Activated T-cell treated with anti-CD3 and anti-CD28 coated beads for 24 hours (primary cell): ENCODE measurements at regions not wholly inside any gene's neighbourhood (a gene's known extent, or its start where the extent isn't known, plus 50 kb on each side); places are given as distances from the start of the nearest gene placed in this dataset.
"Not testable (repeated sequence)": the region's sequence is repeated elsewhere in the genome, so short reads cannot be mapped to it uniquely, and the experiment has no call there.

Source experiments
- DNase-seq: peaks from one replicate; pipeline ENCODE4 v3.0.0-alpha.2; 2020; ENCODE audit warnings: low read depth

DNA sequence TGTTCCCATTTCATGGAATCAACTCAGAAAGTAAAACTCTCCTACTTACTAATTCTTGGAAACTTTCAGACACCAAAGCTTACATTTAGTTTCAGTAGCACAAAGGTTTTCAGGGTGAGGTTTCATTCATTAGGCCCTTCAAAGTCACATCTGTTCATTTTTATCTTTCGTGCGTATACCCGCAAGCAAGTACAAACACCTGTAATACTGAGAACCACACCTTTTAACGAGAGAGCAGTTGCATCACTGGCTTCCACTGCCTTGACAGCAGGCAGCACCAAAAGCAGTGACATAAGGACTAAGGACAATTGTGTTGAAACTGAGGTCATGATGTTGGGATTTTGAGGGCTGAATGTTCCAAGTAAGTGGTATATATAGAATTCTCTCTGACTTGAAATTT is 60.5 kb downstream of the GOLGA6L22 start:
- DNase-seq, result not testable (repeated sequence)

DNA sequence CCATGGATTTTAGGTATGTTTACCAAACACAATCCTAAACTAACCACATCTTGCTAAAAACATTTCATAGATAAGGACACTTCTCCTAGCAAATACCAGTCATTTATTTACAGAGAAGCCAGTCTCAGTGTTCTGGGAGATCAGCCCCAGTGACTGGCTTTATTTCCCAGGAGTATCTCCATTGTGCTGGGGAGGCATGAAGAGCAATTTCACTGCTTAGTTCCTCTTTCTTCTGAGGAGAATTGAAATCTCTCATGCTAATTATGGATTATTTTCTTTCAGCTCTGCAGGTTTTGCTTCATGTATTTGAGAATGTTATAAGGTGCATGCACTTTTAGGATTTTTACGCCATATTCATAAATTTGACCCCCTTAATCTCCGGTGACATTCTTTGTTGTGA is 67.8 kb downstream of the GOLGA6L22 start:
- DNase-seq, result not testable (repeated sequence)

DNA sequence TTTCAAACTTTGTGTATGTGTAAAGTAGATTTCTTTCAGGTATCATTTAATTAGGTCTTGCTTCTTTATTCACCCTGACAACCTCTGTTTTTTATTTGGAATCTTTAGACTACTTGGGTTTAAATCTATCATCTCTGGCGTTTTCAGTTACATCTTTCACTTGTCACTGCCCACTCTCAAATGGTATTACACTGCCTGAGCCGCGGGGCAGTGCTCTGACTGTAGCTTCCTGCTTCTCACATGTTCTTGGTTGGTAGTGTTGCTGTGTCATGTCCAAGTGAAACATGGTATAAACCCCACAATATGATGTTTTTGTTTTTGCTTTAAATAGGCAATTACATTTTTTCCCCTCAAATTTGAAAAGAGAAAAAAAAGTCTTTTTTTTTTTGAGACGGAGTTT is 68.3 kb downstream of the GOLGA6L22 start:
- DNase-seq, result not testable (repeated sequence)

DNA sequence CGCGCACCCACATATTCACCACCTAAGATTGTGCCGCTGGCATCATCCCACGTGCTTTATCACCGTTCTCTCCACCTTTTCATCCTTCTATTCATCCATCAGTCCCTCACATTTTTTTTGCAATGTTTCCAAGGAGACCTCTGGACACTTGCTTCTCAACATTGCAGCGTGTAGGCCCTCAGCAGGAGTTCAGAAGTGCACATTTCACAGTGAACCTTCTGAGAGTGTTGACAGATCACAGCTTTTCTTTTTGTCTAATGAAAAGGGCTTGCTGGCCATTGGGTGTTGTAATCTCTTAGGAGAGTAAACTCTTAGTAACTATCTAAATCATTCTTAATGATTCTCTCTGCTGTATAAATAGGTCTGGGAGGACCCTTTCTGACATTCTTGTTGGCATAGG is 70.5 kb downstream of the GOLGA6L22 start:
- not testable (repeated sequence) for DNase-seq

DNA sequence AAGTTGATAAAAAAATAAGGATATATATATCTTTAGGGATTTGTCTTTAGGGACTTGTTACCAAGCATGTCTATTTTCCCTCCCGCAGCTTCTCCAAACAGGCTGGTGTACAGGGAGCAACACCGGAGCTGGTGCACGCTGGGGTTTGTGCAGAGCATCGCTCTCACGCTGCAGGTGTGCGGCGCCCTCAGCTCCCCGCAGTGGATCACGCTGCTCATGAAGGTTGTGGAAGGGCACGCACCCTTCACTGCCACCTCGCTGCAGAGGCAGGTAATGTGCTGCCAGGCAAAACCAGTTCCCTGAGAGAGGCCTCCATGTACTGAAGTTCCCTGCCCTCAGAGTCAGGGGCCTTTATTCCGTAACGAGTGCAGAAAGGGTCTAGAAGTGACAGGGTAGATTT is 101.0 kb downstream of the GOLGA6L22 start:
- DNase-seq, result not testable (repeated sequence)

DNA sequence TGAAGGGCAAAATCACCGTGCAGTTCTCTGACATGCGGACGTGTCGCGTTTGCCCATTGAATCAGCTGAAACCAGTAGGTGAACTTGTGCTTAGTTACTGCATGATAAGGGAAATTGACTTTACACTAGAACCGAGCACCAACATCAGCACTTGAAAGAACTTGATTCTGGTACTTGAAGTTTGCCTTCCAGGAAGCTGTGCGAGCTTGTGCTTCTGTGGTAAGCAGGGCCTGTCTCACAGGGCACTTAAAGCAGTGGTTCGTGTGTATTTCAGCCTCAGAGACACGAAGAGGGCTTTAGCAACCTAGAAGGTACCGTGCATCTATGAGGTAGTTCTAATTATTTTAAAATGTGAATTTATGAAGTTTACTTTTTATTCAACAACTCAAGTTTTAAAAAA is 103.0 kb downstream of the GOLGA6L22 start:
- DNase-seq, result not testable (repeated sequence)

DNA sequence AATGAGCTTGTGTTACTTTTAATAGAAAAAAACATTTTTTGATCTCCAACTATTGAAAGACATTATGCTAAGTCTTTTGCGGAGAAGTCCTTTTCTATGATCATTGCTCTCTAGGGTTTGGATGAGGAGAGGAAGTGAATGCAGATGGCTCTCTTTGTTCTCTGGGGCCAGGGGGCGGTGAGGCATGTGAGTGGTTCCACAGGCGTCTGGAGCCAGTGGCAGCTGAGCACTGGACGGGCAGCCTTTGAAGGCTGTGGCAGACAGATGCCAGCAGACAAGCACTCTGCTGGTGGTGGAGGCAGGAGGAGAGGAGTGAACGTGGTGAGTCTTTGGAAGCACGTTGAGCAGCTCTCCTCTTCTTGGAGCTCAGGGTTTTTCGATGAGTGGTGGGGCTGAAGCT is 107.8 kb downstream of the GOLGA6L22 start:
- DNase-seq, result not testable (repeated sequence)

DNA sequence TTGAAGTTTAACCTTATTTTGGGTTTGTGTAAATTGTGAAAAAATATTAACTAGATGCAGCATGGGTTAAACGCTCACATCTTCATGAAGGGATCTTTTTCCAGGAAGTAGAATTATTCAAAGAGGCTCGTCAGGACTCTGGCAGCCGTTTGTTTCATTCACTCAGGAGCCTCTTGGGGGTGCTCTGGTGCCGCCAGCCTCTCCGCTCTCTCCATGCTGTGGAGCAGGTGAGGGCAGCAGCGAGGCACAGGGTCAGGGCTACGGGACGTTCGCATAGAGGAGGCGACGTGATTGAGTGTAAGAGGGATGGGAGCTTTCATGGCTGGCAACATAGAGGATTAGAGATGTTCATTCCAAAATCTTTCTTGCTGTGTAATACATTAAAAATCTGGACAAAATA is 110.8 kb downstream of the GOLGA6L22 start:
- not testable (repeated sequence) for DNase-seq

DNA sequence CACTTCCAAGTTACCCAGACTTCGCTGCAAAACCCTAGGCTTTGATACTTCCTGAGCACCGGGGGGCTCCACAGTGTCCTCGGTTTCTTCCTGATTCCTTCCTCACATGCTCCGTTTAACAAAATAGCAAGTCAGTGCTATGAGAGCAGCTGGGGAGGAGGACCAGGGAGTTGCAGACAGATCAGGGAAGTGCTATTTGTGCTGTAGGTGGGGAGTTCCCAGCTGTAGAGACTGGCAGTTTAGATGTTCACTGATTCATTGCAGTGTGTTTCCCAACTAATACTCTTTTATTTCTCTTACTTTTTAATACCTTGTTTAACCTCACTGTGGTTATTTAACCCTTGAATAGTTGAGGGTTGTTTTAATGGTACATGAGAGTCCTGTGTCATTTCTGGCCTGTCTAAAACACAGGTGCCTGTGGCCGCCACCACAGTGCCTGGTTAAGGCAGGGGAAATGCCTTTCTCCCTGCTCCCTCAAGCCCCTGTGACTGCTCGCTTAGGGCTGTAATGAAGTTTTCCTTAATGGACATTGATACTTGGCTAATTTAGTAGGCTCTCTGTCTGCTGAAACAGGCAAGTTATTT is 113.5 kb downstream of the GOLGA6L22 start:
- not testable (repeated sequence) for DNase-seq

DNA sequence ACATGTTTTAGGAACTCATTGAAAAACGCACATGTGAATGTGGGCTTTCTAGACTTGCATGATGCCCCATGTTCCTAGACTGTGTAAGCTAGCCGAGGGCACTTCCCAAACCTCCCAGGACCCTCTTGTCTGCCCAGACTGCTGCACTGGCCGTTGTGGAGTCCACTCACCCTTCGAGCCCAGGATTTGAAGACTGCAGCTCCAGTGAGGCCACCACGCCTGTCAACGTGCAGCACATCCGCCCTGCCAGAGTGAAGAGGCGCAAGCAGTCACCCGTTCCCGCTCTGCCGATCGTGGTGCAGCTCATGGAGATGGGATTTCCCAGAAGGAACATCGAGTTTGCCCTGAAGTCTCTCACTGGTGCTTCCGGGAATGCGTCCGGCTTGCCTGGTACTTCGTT is 114.1 kb downstream of the GOLGA6L22 start:
- not testable (repeated sequence) for DNase-seq

DNA sequence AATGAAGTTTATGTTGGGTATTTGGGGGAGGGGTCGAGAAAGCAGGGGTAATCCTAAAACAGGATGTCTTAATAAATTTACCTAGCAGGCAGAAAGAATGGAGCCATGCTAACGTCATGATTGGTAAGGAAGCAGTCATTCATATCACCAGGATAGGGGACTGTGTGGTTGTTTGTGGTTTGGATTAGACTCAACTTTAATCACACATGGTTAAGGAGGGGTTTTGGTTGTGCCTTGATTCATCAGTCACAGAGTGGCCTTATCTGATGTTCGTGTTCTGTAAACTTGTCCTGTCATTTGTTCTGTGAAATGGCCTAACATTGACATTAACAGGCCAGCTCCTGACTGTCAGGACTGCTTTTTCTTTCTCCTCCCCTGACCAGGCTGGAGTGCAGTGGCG is 119.1 kb downstream of the GOLGA6L22 start:
- not testable (repeated sequence) for DNase-seq

DNA sequence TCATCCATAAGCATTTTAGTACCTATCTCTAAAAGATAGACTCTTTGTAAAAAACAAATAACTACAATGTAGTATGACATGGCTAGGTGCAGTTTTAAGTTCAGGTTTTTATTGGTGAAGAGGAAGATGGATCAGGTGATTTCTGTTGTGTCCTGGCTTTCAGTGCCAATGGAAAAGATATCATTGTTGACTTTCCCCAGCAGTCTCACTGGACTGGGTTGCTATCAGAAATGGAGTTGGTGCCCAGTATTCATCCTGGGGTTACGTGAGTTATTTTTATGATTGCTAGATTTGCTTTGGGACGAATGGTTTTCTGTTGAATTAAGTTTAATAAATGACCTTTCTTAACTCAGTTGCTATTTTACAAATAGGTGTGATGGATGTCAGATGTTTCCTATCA is 120.5 kb downstream of the GOLGA6L22 start:
- not testable (repeated sequence) for DNase-seq

DNA sequence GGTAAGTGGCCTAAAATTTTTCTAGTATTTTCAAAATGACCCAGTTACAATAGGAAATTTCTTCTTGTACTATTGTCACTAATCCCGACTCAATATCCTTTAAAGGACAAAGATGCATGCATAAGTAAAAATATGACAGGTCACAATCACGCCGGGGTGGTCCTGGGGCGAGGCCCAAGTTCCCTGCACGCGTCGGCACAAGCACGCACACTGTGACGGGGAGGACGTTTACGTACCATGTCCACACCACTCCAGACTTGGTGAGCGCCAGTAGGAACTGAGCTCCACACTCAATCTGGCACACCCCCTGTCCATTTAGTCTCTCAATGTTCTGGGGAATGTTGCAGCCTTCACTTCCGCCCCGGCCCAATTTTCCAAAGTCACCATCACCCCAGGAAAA is 128.7 kb downstream of the GOLGA6L22 start:
- not testable (repeated sequence) for DNase-seq

DNA sequence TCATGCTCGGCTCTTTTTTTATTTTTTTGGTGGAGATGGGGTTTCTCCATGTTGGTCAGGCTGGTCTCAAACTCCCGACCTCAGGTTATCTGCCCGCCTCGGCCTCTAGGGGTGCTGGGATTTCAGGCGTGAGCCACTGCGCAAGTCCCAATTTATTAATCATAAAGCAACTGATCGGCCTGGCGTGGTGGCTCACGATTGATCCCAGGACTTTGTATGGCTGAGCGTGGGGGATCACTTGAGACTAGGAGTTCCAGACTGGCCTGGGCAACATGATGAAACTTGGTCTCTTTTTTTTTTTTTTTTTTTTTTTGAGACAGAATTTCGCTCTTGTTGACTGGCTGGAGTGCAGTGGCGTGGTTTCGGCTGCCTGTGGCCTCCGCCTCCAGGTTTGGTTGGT is 139.8 kb downstream of the GOLGA6L22 start:
- not testable (repeated sequence) for DNase-seq

DNA sequence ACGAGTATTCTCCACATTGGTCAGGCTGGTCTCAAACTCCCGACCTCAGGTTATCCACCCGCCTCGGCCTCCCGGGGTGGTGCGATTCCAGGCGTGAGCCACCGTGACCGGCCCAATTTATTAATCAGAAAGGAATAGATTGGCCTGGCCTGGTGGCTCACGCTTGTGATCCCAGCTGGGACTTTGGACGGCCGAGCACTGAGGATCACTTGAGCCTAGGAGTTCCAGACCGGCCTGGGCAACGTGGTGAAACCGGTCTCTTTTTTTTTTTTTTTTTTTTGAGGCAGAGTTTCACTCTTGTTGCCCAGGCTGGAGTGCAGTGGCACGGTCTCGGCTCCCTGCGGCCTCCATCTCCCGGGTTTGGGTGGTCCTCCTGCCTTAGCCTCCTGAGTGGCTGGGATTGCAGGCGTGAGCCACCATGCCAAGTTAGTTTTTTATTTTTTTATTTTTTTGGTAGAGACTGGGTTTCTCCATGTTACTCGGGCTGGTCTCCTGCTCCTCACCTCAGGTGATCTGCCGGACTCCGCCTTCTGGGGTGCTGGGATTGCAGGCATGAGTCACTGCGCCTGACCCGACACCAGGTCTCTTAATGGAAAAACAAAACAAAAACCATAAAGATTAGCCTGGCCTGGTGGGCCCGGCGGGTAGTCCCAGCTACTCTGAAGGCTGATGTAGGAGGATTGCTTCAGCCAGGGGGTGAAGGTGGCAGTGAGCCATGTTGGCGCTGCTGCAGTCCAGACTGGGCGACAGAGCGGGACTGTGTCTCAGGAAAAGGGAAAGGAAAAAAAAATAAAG is 141.0 kb downstream of the GOLGA6L22 start:
- not testable (repeated sequence) for DNase-seq

DNA sequence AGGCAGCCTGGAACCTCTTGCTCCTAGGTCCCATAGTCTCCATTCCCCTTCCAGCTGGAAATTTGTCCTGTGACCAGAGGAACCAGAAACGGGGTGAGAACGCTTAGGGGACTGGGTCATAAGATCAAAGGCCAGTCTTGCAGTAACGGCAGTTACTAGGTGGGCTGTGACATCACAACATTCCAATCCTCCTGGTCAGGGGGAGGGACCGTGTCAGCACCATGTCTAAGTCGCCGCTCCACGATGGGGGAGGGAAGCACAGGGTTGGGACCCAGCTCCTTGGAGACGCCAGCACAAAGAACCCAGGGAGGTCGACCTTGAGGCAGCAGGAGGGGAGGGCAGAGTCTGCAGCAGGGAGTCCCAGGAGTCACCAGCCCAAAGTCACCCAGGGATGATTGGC is 158.3 kb downstream of the GOLGA6L22 start:
- not testable (repeated sequence) for DNase-seq

DNA sequence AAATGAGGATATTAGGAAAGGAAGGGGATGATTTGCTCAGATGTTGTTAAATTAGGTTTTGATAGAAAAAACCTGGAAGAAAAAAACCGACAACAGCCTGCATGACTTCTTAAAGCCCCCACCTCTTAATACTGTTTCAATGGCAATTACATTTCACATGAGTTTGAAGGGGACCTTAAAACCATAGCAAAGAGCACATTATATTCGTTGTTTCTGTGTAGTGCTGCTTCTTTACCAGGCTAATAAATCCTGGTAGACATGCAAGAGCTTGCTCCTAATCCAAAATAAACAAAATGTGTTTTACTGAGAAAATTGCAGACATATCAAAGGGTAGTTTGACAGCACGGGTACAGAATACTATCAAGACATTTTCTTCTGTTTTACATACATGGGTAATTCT is 154.7 kb upstream of the NIPA1 start:
- not testable (repeated sequence) for DNase-seq

DNA sequence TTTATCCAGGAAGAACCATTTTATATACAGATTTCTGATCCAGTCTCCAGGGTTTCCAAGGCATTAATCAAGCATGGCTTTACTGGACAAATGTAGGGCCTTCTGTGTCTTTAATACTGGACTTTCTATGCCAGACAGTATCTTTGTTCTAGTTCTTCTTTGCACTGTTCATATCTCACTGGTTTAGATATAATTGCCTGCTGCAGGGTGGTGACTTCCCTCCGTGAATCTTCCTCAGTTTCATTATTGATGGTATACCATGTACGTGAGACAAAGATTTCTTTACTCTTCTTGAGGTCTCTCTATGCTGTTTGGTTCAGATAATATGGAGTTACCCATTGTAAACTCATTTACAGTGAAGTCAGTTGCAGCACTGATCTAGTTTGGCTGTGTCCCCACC is 146.5 kb upstream of the NIPA1 start:
- DNase-seq, result not testable (repeated sequence)

DNA sequence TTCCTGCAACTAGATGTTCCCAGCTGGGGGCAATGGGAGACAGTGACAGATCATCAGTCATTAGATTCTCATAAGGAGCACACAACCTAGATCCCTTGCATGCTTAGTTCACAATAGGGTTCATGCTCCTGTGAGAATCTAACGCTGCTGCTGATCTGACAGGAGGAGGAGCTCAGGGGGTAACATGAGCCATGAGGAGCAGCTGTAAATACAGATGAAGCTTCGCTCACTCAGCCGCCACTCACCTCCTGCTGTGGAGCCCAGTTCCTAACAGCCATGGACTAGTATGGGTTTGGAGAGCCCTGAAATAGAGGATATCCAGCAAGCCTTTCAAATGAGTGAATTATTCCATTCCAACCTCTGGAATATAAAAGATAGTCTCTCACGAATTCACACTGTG is 137.0 kb upstream of the NIPA1 start:
- not testable (repeated sequence) for DNase-seq

DNA sequence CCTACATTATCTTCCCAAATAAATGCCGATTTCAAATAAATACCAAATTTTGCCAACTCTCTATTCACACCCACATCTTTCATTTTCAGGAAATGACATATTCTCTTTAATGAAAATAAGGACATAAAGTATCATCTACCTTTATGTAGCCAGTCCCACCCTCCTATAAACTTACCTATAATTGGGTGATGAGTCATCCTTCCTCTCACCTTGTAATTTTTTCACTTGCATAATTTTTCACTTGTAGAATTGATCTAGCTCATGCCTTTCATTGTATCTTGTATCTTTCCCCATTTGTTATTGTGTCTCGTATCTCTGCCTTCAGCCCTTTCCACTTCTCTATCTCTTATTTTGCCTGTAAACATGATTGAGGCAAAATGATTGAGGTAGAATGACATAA is 135.3 kb upstream of the NIPA1 start:
- not testable (repeated sequence) for DNase-seq

DNA sequence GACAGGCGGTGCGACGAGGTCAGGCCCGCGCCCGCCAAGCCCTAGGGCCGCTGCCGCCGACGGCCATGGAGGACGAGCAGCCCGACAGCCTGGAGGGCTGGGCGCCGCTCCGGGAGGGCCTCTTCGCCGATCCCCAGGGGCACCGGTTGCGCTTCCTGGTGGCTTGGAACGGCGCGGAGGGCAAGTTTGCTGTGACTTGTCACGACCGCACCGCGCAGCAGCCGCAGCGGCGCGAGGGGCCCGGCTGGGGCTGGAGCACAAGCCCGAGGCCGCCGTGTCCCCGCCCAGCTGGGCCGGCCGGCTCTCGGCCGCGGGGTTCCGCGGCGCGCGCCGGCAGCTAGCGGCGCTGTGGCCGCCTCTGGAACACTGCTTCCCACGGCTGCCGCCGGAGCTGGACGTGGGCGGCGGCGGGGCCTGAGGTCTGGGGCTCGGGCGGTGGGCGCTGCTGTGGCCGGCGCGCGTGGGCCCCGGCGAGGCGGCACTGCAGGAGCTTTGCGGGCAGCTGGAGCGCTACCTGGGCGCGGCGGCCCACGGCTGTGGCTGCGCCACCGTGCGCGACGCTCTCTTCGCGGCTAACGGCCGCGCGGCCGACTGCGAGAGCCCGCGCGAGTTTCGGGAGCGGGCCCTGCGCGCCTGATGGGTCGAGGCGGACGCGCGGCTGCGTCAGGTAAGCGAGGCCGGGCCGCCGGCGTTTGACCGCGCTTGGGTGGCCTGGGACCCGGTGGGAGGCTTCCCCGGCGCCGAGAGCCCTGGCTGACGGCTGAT is 122.0 kb upstream of the NIPA1 start:
- DNase-seq, result peak; percentile 11

DNA sequence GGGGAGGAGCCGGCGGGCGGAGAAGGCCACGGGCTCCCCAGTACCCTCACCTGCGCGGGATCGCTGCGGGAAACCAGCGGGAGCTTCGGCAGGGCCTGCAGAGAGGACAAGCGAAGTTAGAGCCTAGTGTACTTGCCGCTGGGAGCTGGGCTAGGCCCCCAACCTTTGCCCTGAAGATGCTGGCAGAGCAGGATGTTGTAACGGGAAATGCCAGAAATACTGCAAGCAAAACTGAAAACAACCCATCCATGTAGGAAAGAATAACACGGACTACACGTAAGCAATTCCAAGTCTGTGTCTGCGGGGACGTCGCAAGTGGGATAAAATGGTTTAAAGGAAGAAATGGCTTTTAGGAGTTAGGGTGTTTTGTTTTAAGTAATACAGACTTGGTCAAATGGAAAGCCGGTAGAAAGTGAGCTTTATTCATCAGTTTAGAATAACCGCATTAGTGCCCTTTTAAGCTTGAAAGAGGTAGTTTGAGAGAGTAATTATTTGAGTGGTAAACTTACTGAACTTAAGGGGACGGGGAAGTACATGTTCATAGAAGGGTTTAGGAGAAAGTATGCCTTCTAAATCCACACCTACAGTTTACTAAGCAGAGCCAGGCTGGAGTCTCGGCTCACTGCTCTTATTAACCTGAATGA is 121.3 kb upstream of the NIPA1 start:
- DNase-seq, result not testable (repeated sequence)
